WTC11 (cell line): ENCODE measurements at regions not wholly inside any gene's neighbourhood (a gene's known extent, or its start where the extent isn't known, plus 50 kb on each side); places are given as distances from the start of the nearest gene placed in this dataset.

Source experiments
- ATF3 ChIP-seq: sonication (generic); formaldehyde crosslinking; conservative IDR thresholded peaks from 2 replicates; pipeline ENCODE4 v1.8.1; 2022; ENCODE audit warnings: mild to moderate bottlenecking, missing genetic modification reagents
- CREB1 ChIP-seq: sonication (generic); formaldehyde crosslinking; IDR thresholded peaks from 2 replicates; pipeline ENCODE4 v1.8.0; 2023; ENCODE audit warnings: mild to moderate bottlenecking, missing genetic modification reagents
- CTCF ChIP-seq: fragments of 200-600 bp; IDR thresholded peaks from 2 replicates; pipeline ENCODE4 v1.8.0; 2022; ENCODE audit warnings: antibody characterized with exemption
- E2F4 ChIP-seq: sonication (generic); formaldehyde crosslinking; IDR thresholded peaks from 2 replicates; pipeline ENCODE4 v1.8.1; 2022; ENCODE audit warnings: low read depth, mild to moderate bottlenecking, moderate library complexity, missing genetic modification reagents, borderline replicate concordance
- GABPB1 ChIP-seq: sonication (generic); formaldehyde crosslinking; IDR thresholded peaks from 2 replicates; pipeline ENCODE4 v1.8.1; 2023; ENCODE audit warnings: mild to moderate bottlenecking, missing genetic modification reagents
- MAX ChIP-seq: sonication (generic); formaldehyde crosslinking; IDR thresholded peaks from 2 replicates; pipeline ENCODE4 v1.8.0; 2022; ENCODE audit warnings: mild to moderate bottlenecking, missing genetic modification reagents
- USF1 ChIP-seq: sonication (generic); formaldehyde crosslinking; IDR thresholded peaks from 2 replicates; pipeline ENCODE4 v1.8.0; 2022; ENCODE audit warnings: mild to moderate bottlenecking, missing genetic modification reagents
- ZNF317 ChIP-seq: sonication (generic); formaldehyde crosslinking; IDR thresholded peaks from 2 replicates; pipeline ENCODE4 v1.8.1; 2023; ENCODE audit warnings: low read depth, mild to moderate bottlenecking, moderate library complexity, missing genetic modification reagents, borderline replicate concordance
- ZNF423 ChIP-seq: fragments of 250-450 bp; sonication (Bioruptor Pico); IDR thresholded peaks from 2 replicates; pipeline ENCODE4 v2.1.2; 2022; ENCODE audit warnings: mild to moderate bottlenecking, moderate library complexity

- TF ChIP-seq CTCF (no peak), ZNF317 (no peak), E2F4 (CRISPR knock-in tag) (no peak), USF1 (CRISPR knock-in tag) (no peak), MAX (CRISPR knock-in tag) (no peak), CREB1 (CRISPR knock-in tag) (no peak), ZNF423 (no peak), ATF3 (no peak), GABPB1 (CRISPR knock-in tag) (no peak)
Observed at GRCh38 chr5:144886668-144887067, 716.0 kb downstream of the KCTD16 start.
